GM10266 (cell line): ENCODE measurements at regions not wholly inside any gene's neighbourhood (a gene's known extent, or its start where the extent isn't known, plus 50 kb on each side); places are given as distances from the start of the nearest gene placed in this dataset.

Experiments used
- DNase-seq: peaks from one replicate; pipeline ENCODE4 v3.0.0; 2012; ENCODE audit errors: extremely low spot score
- TF ChIP-seq, protein P1 (sequence below): IDR thresholded peaks from 2 replicates; pipeline ENCODE4 v1.5.1; 2012; ENCODE audit warnings: mild to moderate bottlenecking, low read depth; ENCODE audit not compliant: control insufficient read depth, insufficient read depth; ENCODE audit errors: missing control alignments

GRCh38 chr20:24816907-24817306, 132.2 kb upstream of the CST7 start:
- TF ChIP-seq, protein P1, sequence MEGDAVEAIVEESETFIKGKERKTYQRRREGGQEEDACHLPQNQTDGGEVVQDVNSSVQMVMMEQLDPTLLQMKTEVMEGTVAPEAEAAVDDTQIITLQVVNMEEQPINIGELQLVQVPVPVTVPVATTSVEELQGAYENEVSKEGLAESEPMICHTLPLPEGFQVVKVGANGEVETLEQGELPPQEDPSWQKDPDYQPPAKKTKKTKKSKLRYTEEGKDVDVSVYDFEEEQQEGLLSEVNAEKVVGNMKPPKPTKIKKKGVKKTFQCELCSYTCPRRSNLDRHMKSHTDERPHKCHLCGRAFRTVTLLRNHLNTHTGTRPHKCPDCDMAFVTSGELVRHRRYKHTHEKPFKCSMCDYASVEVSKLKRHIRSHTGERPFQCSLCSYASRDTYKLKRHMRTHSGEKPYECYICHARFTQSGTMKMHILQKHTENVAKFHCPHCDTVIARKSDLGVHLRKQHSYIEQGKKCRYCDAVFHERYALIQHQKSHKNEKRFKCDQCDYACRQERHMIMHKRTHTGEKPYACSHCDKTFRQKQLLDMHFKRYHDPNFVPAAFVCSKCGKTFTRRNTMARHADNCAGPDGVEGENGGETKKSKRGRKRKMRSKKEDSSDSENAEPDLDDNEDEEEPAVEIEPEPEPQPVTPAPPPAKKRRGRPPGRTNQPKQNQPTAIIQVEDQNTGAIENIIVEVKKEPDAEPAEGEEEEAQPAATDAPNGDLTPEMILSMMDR, result no peak
- no peak for DNase-seq

DNA sequence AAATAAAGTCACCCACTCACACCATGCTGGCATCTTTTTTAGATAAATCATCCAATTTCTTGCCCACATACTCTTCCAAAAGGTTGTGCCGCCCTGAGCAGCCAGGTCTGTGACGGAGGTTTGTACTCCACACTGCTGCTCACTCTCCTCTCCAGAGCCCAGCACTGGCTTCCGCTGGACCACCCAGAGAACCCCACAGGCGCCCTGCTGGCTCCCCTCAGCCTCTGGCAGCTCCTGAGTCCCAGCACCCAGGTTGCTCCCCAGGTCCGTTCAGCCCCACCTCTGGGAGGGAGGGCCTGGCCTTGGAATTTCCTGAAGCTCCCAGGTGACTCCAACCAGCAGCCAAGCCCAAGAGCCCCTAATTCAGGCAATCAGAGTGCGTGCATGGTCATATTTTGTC, 131.7 kb upstream of the CST7 start:
- no peak for DNase-seq
- TF ChIP-seq, protein P1, result no peak

DNA sequence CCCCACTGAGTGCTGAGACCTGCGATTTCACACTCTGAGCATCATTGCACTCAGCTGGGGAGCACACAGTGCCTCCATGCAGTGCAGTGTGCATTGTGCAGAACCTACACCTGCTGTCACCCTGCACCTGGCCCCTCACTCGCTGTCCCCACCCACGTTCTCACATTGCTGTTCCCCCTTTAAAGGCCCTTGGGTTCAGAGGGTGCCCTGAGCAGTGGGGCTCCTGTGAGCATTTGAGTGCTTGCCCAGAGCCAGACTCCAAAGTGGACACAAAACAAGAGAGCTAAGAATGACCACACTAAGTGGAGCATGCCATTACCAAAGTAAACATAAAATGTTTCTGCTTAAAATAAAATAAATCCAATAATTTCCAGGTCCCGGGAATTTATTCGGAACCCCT, 131.0 kb upstream of the CST7 start:
- TF ChIP-seq, protein P1, result no peak
- no peak for DNase-seq

DNA sequence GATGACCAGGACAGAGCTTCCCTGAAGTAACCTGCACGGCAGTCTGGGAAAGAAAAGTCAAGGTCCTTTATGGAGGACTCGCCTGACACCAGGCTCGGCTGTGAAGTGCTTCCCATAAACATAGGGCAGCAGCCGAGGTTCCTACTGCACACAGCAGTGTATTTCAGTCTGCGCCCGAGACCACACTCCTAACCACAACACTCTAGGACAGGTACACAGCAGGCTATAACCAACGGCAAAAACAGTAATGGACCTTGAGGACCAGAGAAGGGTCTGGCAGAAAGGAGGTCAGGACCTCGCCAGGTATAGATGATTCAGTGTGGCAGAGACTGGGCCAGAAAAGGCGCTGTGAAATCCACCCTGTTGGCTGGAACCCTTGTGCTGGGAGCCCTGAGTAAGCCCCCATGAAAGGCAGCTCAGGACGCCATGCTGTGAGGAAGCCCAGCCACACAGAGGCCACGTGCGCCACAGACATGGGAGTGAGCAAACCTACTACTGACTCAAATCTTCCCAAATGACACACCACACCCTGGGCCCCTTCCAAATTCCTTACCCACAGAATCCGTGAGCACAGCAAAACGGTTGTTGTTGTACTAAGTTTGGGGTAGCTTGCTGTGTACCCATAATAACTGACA, 129.6 kb upstream of the CST7 start:
- TF ChIP-seq, protein P1, result no peak
- DNase-seq, result no peak

DNA sequence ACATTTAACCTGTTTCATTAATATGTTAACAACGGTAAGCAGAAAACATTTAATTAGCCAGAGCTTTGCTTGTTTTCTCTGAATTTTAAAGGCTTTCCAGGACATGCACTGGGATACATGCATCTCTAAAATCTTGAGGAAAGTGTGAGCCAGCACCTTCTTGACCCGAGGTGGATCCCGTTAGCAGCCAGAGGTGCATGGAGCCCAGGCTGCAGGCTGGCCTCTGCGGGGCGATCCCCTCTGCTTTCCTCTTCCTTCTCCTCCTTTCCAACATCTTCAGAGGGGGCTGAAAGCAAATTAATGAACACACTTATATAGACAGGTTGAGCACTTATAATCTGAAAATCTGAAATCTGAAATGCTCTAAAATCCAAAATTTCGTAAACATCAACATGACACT, 128.7 kb upstream of the CST7 start:
- TF ChIP-seq, protein P1, result no peak
- no peak for DNase-seq

DNA sequence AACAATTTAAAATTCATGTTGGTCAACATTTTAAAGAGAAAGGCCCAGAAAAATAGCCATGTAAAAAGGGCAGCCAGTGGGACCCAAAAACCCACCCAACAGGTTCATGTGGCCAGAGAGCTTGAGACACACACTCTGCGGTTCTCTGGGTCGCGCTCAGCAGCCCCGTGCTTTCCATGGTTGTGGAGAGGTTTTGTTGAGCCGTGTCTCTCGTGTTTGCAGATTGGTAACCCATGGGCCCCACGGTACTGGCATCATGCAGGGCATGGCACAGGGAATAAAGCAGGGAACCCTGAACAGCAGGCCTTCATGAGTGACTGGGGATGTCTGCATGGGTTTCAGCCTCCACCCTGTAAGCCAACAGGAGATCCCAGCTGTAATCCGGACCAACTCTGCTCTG, 127.7 kb upstream of the CST7 start:
- DNase-seq, result no peak
- TF ChIP-seq, protein P1, result no peak

- TF ChIP-seq, protein P1, result no peak
- DNase-seq, result no peak
These were observed 125.8 kb upstream of the CST7 start for GRCh38 chr20:24823176-24823784.
